ENCODE measurements at regions not wholly inside any gene's neighbourhood (a gene's known extent, or its start where the extent isn't known, plus 50 kb on each side); places are given as distances from the start of the nearest gene placed in this dataset.
"Not testable (repeated sequence)": the region's sequence is repeated elsewhere in the genome, so short reads cannot be mapped to it uniquely, and the experiment has no call there.

- DNase-seq (ENCODE audit: low read depth) = not testable (repeated sequence)
Observed at GRCh38 chr2:87352178-87352934, 330.7 kb upstream of the PLGLB1 start.

- DNase-seq (ENCODE audit: low read depth) = not testable (repeated sequence)
Observed at GRCh38 chr2:87353408-87353807, 331.8 kb upstream of the PLGLB1 start.

GRCh38 chr2:87354102-87354501 is 332.5 kb upstream of the PLGLB1 start:
- not testable (repeated sequence) for DNase-seq (ENCODE audit: low read depth)

GRCh38 chr2:87360250-87360649 is 338.6 kb upstream of the PLGLB1 start:
- DNase-seq (ENCODE audit: low read depth) = not testable (repeated sequence)

- not testable (repeated sequence) for DNase-seq (ENCODE audit: low read depth)
Observed at GRCh38 chr2:87360927-87361326, 339.3 kb upstream of the PLGLB1 start.

- DNase-seq (ENCODE audit: low read depth) = not testable (repeated sequence)
Observed at GRCh38 chr2:87361805-87362204, 340.2 kb upstream of the PLGLB1 start.

GRCh38 chr2:87364379-87364778 is 342.7 kb upstream of the PLGLB1 start:
- DNase-seq (ENCODE audit: low read depth) = not testable (repeated sequence)

- not testable (repeated sequence) for DNase-seq (ENCODE audit: low read depth)
Observed at GRCh38 chr2:87365038-87365437, 343.4 kb upstream of the PLGLB1 start.

GRCh38 chr2:87386063-87386560 is 361.8 kb upstream of the PLGLB2 start:
- not testable (repeated sequence) for DNase-seq (ENCODE audit: low read depth)

- DNase-seq (ENCODE audit: low read depth) = not testable (repeated sequence)
Observed at GRCh38 chr2:87395784-87396183, 352.1 kb upstream of the PLGLB2 start.

- DNase-seq (ENCODE audit: low read depth) = not testable (repeated sequence)
Observed at GRCh38 chr2:87396551-87397265, 351.2 kb upstream of the PLGLB2 start.

GRCh38 chr2:87397276-87398065 is 350.4 kb upstream of the PLGLB2 start:
- DNase-seq (ENCODE audit: low read depth) = not testable (repeated sequence)

- not testable (repeated sequence) for DNase-seq (ENCODE audit: low read depth)
Observed at GRCh38 chr2:87398567-87399305, 349.2 kb upstream of the PLGLB2 start.

- DNase-seq (ENCODE audit: low read depth) = no peak
Observed at GRCh38 chr2:87401726-87402345, 346.1 kb upstream of the PLGLB2 start.

- no peak for DNase-seq (ENCODE audit: low read depth)
Observed at GRCh38 chr2:87403893-87404175, 344.1 kb upstream of the PLGLB2 start.

- not testable (repeated sequence) for DNase-seq (ENCODE audit: low read depth)
Observed at GRCh38 chr2:87404411-87405255, 343.3 kb upstream of the PLGLB2 start.

- DNase-seq (ENCODE audit: low read depth) = not testable (repeated sequence)
Observed at GRCh38 chr2:87405531-87406216, 342.2 kb upstream of the PLGLB2 start.

- DNase-seq (ENCODE audit: low read depth) = not testable (repeated sequence)
Observed at GRCh38 chr2:87406406-87407175, 341.3 kb upstream of the PLGLB2 start.

- DNase-seq (ENCODE audit: low read depth) = not testable (repeated sequence)
Observed at GRCh38 chr2:87409601-87410000, 338.3 kb upstream of the PLGLB2 start.

Data from activated gamma-delta T cell treated with anti-CD3 and anti-CD28 coated beads, Interleukin-2, amount 50 U/mL, for 16 hours (primary cell).